HepG2 (cell line): ENCODE measurements at regions not wholly inside any gene's neighbourhood (a gene's known extent, or its start where the extent isn't known, plus 50 kb on each side); places are given as distances from the start of the nearest gene placed in this dataset.

Experiments used
- HNRNPH1 ChIP-seq: fragments of 200-400 bp; formaldehyde crosslinking; optimal IDR thresholded peaks from 2 replicates; pipeline ENCODE3; 2017; ENCODE audit warnings: mild to moderate bottlenecking, low read depth, low read length
- MYC ChIP-seq: sonication (generic); formaldehyde crosslinking; IDR thresholded peaks from 2 replicates; pipeline ENCODE4 v1.9.0; 2021; ENCODE audit warnings: missing genetic modification reagents, borderline replicate concordance
- POLR2AphosphoS2 ChIP-seq: IDR thresholded peaks from 2 replicates; pipeline ENCODE4 v1.6.1; 2011; ENCODE audit warnings: low read depth, low read length, improper control_type of control experiment
- U2AF1 ChIP-seq: fragments of 200-400 bp; formaldehyde crosslinking; optimal IDR thresholded peaks from 2 replicates; pipeline ENCODE3; 2017; ENCODE audit warnings: mild to moderate bottlenecking, low read depth, low read length
- ZNF615 ChIP-seq: sonication (generic); formaldehyde crosslinking; IDR thresholded peaks from 2 replicates; pipeline ENCODE4 v1.5.0; 2020; ENCODE audit warnings: mild to moderate bottlenecking, missing genetic modification reagents, borderline replicate concordance
- TF ChIP-seq, protein P1 (sequence below): sonication (generic); formaldehyde crosslinking; IDR thresholded peaks from 2 replicates; pipeline ENCODE4 v1.5.0; 2020; ENCODE audit warnings: mild to moderate bottlenecking, missing genetic modification reagents, moderate library complexity

DNA sequence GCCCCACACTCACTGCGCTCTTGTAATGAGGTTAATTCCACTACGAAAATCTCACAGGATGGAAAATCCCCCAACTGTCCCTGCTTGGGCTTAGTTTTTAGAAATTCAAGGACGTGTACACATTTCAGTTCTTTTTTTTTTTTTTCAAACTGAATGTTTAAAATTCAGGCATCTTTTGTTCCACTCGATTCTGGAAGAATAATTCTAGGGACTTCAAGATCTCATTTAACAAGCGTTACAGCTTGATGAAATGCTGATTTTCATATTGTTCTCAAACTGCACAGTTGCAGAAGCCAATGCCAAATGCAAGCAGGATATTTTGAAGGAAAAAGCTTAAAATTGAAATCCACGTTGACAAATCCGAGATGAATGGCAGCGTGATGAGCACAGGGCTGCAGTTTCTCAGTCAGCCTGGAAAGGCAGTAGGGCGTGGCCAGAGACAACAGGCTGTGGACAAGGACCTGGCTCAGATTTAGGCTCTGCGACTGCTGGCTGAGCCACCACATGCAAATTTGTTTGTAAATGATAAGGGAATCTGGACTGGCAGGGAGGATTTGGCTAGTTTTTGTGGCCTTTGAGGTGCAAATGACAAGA is 128.1 kb upstream of the MYCN start:
- TF ChIP-seq ZNF615 (CRISPR knock-in tag) = no peak
- TF ChIP-seq, protein P1, sequence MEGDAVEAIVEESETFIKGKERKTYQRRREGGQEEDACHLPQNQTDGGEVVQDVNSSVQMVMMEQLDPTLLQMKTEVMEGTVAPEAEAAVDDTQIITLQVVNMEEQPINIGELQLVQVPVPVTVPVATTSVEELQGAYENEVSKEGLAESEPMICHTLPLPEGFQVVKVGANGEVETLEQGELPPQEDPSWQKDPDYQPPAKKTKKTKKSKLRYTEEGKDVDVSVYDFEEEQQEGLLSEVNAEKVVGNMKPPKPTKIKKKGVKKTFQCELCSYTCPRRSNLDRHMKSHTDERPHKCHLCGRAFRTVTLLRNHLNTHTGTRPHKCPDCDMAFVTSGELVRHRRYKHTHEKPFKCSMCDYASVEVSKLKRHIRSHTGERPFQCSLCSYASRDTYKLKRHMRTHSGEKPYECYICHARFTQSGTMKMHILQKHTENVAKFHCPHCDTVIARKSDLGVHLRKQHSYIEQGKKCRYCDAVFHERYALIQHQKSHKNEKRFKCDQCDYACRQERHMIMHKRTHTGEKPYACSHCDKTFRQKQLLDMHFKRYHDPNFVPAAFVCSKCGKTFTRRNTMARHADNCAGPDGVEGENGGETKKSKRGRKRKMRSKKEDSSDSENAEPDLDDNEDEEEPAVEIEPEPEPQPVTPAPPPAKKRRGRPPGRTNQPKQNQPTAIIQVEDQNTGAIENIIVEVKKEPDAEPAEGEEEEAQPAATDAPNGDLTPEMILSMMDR (CRISPR knock-in tag) = no peak
- TF ChIP-seq POLR2AphosphoS2 = no peak
- TF ChIP-seq U2AF1 = no peak
- no peak for TF ChIP-seq HNRNPH1
- no peak for TF ChIP-seq MYC
